ENCODE measurements at regions not wholly inside any gene's neighbourhood (a gene's known extent, or its start where the extent isn't known, plus 50 kb on each side); places are given as distances from the start of the nearest gene placed in this dataset.

DNA sequence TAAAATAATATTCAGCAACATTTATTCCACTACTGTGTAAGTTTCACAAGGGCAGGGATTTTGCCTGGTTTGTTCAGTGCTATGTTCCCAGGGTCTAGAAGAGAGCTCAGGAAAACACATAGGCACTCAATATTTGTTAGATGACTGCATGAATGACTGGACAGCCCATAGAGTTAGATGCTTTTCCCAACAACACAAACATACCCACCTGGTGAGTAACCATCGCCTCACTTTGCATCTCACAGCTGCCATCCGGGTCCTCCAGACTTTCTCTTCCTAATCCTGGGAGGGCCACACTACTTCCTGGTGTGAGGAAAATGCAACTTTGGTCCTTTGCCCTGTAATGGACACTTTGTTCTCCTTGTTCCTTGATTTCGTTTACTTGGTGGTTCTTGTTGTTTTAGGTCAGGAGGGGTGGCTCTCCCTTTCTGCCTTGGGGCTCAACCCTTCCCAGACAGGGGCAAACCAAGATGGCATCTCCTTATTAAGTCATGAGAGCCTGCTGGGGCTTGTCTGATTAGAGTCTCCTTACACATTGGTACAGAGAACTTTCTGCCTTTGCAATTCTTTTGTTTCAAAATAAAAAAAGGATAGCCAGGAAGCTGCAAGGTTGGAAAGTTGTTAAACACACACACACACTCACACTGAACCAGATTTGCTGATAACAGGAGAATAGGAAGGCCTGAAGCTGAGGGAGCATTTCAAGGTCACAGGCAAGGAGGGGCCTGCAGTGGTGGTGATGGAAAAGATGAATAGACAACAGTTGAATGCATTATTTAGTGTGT, 190.6 kb downstream of the MID1IP1 start:
- TF ChIP-seq, protein P1, sequence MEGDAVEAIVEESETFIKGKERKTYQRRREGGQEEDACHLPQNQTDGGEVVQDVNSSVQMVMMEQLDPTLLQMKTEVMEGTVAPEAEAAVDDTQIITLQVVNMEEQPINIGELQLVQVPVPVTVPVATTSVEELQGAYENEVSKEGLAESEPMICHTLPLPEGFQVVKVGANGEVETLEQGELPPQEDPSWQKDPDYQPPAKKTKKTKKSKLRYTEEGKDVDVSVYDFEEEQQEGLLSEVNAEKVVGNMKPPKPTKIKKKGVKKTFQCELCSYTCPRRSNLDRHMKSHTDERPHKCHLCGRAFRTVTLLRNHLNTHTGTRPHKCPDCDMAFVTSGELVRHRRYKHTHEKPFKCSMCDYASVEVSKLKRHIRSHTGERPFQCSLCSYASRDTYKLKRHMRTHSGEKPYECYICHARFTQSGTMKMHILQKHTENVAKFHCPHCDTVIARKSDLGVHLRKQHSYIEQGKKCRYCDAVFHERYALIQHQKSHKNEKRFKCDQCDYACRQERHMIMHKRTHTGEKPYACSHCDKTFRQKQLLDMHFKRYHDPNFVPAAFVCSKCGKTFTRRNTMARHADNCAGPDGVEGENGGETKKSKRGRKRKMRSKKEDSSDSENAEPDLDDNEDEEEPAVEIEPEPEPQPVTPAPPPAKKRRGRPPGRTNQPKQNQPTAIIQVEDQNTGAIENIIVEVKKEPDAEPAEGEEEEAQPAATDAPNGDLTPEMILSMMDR (conservative IDR thresholded peaks at IDR 0.05; ENCODE audit: low read depth, low read length) = no peak
- TF ChIP-seq EZH2phosphoT487 (IDR thresholded peaks at IDR 0.05; ENCODE audit: borderline replicate concordance, low read length) (no peak), EZH2 (IDR thresholded peaks at IDR 0.05; ENCODE audit: low read length, unreplicated experiment) (no peak)
